ENCODE measurements at regions not wholly inside any gene's neighbourhood (a gene's known extent, or its start where the extent isn't known, plus 50 kb on each side); places are given as distances from the start of the nearest gene placed in this dataset.

- no peak for TF ChIP-seq CTCF (IDR thresholded peaks at IDR 0.05; ENCODE audit: poor library complexity)
- no peak for TF ChIP-seq EZH2phosphoT487 (IDR thresholded peaks at IDR 0.05; ENCODE audit: low read depth, severe bottlenecking, unreplicated experiment)
- no peak for TF ChIP-seq EZH2 (IDR thresholded peaks at IDR 0.05; ENCODE audit: borderline replicate concordance)
Measured at GRCh38 chr18:55138401-55138800, 179.1 kb upstream of the CCDC68 start.
